Stimulated activated CD4-positive, alpha-beta T cell treated with anti-CD3 and anti-CD28 coated beads, Interleukin-1b, Interleukin-23, amount 100 ng/mL, for 24 hours (primary cell): ENCODE measurements at regions not wholly inside any gene's neighbourhood (a gene's known extent, or its start where the extent isn't known, plus 50 kb on each side); places are given as distances from the start of the nearest gene placed in this dataset.
"Not testable (repeated sequence)": the region's sequence is repeated elsewhere in the genome, so short reads cannot be mapped to it uniquely, and the experiment has no call there.

Experiments
- DNase-seq, 4 experiments: peaks; one replicate each; pipeline ENCODE4 v3.0.0-alpha.2; 2020; ENCODE audit warnings: low read depth in 4 of 4, low spot score in 1 of 4

DNA sequence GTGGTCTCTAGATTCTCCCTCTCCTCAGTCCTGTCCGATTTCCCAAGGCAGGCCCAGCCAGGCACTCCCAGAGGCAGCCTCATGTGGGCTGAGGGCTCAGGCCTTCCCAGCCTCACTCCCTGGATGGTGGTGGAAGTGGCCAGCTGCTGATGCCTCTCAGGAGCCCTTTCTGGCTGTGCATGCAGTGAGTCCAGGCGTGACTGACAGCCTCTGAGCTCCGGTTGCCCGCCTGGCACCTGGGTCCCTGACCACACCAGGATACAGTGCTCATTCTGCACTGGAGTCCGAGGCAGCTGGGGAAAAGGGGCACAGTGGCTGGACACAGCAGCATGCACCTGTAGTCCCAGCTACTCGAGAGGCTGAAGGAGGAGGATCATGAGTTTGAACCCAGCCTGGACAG is 132.6 kb downstream of the CUL2 start:
- no peak for DNase-seq

- DNase-seq, result no peak
Observed at GRCh38 chr10:34956756-34957155, 133.4 kb downstream of the CUL2 start.

DNA sequence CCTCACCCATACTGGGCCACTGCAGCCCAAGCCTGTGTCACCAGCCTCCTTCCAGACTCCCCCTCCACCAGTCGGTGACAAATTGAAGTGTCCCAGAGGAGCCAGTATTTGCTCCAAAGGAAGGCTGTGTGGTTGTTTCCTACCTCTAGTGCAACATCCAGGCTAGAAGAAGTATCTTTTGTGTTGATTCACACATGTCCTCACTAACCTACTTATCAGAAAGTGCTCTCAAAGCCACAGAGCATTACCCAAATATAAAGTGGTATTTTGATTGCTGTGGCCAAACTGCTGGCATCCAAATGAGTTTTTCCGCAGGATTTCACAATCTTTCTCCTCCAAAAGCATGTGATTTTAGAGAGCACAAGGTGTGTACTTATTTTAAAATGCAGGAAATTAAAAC is 134.8 kb downstream of the CUL2 start:
- no peak for DNase-seq

GRCh38 chr10:34954142-34954541 is 136.0 kb downstream of the CUL2 start:
- DNase-seq, result no peak

GRCh38 chr10:34951263-34951887 is 136.3 kb upstream of the PARD3 start:
- peak in 2 of 4 experiments; percentile 8 to 19 for DNase-seq

DNA sequence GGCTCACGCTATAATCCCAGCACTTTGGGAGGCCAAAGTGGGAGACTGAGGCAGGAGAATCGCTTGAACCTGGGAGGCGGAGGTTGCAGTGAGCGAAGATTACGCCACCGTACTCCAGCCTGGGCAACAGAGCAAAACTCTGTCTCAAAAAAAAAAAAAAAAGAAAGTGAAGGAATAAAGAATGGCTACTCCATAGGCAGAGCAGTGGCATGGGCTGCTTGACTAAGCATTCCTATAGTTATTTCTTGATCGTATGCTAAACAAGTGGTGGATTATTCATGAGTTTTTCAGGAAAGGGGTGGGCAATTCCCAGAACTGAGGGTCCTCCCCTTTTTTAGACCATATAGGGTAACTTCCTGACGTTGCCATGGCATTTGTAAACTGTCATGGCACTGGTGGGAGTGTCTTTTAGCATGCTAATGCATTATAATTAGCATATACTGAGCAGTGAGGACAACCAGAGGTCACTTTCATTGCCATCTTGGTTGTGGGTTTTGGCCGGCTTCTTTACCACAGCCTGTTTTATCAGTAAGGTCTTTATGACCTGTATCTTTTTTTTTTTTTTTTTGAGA is 130.9 kb upstream of the PARD3 start:
- DNase-seq, result not testable (repeated sequence)

DNA sequence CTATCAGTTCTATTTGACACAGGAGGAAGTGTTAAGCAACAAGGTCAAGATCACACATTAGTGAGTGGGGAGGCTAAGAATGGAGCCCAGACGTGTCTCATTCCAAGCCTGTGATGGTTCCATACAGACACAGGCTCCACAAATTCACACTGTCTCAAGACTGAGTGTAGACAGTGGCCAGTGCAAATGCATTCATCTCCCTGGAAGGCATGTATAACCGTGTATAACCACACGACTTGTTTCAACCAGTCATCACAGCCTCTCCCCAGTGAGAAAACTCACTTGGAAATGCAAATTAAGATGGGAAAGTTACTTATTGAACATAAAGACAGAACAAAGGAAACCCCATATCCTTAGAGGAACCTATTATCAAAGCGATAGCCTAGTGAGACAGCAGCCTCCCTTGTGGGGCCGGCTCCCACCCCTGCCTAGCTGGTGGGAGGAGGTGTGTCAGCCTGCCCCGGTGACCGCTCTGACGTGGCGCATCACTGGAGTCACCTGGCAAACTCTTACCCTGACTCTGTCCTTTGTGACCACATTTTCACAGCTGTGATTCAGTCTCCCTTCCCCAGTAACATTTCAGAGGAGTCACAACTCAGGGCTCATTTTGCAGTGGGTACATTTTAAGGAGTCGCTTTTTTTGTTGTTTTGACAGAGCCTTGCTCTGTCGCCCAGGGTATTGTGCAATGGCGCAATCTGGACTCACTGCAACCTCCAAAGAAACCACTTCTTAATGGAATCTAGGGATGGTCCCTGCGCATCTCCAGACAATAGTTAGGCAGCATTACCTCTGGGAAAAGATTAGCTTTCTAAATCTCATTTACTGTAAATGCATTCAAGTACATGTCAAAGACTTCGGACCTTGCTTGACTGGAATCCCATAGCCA is 126.6 kb upstream of the PARD3 start:
- DNase-seq, result no peak

GRCh38 chr10:34940436-34940835 is 125.3 kb upstream of the PARD3 start:
- DNase-seq, result no peak

GRCh38 chr10:34938399-34938670 is 123.2 kb upstream of the PARD3 start:
- DNase-seq, result no peak

GRCh38 chr10:34937643-34938398 is 122.7 kb upstream of the PARD3 start:
- not testable (repeated sequence) for DNase-seq

- no peak for DNase-seq
Observed at GRCh38 chr10:34936061-34936460, 121.0 kb upstream of the PARD3 start.

- no peak for DNase-seq
Observed at GRCh38 chr10:34933676-34934075, 118.6 kb upstream of the PARD3 start.

- DNase-seq, result no peak
Observed at GRCh38 chr10:34932235-34932634, 117.1 kb upstream of the PARD3 start.

DNA sequence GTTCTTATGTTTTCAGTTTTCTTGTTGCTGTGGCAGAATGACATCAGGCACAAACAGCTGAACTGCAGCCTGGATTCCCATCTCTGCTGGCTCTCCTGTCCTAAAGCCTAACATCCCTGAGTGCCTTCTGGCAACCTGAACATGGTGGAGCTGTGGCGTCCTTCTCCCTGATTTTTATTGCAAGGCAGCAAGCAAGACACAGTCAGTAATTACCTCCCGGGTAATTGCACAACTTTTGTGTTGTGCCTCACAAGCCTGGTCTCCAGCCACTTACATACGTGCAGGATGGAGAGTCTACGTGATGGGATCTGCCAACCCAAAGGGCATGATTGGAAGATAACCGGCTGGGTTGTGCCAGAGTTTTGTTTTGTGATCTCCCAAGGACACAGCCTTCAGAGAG is 116.1 kb upstream of the PARD3 start:
- DNase-seq, result no peak

DNA sequence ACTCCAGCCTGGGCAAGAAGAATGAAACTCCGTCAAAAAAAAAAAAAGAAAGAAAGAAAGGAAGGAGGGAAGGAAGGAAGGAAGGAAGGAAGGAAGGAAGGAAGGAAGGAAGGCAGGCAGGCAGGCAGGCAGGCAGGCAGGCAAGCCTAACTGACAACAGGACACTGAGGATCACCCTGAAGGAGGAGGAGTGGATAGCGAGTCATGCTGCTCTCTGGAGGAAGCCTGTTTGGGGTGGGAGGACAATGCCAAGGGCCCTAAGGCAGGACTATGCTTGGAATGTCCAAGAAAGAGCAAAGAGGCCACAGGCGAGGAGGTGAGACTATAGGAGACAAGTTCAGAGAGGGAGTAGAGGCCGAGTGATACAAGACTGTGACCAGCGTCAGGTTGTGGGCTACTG is 107.0 kb upstream of the PARD3 start:
- no peak for DNase-seq

DNA sequence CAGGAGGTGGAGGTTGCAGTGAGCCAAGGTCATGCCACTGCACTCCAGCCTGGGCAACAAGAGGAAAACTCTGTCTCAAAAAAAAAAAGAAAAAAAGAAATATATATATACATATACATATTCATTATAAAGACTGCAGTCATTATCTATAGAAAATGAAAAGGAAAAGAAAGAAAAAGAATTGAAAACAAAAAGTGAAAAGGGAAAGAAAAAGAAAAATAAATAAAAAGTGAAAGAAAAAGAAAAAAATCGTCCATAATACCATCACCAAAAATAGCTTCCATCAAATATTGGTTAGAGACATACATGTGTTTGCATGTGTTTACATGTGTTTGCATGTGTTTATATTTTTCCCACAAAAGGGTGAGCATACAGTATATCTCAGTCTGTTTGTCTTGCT is 105.5 kb upstream of the PARD3 start:
- no peak for DNase-seq

- DNase-seq, result no peak
Observed at GRCh38 chr10:34918776-34919315, 103.8 kb upstream of the PARD3 start.

DNA sequence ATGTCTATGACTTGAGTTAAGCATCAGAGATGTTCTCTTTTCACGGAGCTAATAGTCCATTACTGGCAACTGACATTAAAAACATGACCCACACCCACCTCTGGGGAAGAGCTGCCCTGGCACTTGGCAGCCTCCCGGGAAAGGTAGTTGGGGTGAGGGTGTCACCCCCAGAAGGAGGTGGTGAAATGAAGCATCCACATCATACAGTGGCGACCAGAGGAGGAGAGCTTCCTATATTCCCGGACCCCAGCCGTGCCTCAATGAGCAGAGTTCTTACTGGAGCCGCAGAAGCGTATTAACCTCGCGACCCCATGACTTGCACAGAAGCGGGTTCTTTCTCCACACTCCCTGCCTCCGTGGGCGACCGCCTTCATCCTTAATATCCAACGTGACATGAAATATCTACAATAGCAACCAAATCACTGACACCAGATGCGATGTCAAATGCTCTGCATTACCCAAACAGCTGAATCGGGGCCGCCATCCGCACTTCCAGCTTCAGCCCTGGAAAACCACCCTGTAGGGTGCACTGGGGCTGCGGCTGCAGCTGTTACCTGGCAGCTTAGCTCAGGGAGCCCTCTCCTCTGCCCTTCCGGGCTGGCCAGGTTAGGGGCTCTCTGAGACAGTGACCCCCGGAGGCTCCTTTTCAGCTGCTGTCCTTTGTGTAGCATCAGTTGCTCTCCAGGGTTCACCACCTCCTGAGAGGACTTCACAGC is 103.1 kb upstream of the PARD3 start:
- no peak for DNase-seq

DNA sequence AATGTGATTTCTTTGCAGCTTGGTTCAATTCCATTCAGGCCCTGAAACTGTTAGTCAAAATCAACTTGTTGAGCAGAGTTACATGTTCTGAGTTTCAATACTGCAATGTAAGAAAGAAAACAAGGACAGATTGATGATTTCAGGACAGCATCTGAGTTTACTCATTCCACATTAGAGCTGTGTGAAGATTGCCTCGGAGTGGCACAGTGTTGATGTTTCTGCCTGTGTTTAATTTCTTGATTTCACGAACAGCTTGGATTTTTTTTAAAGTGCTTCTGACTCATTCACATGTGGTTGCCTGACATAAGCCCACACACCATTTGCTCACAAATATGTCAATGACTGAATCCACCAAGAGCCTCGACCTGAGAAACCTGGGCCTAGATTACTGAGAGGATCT is 101.2 kb upstream of the PARD3 start:
- no peak for DNase-seq

DNA sequence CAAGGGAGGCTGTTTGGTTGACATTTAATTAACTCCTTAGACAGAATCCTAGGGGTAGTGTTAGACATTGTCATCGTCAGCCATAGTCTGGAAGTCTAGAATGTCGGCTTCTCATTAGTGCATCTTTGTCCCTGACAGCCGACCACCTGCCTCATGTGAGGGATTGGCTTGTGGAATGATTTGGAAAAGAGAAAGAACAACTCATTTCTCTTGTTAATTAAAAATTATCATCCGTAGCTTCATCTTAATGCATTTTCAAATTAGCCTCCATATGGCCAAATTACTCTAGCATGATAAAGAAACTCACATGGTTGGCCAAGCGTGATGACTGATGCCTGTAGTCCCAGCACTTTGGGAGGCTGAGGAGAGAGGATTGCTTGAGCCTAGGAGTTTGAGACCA is 97.7 kb upstream of the PARD3 start:
- DNase-seq, result no peak

- no peak for DNase-seq
Observed at GRCh38 chr10:34911661-34912205, 96.6 kb upstream of the PARD3 start.
